ENCODE measurements at regions not wholly inside any gene's neighbourhood (a gene's known extent, or its start where the extent isn't known, plus 50 kb on each side); places are given as distances from the start of the nearest gene placed in this dataset.

GRCh38 chr7:51785876-51786275, 469.3 kb upstream of the COBL start:
- TF ChIP-seq CTCF (IDR thresholded peaks at IDR 0.05) (no peak), POLR2A (IDR thresholded peaks at IDR 0.05) (no peak)

Measured in sigmoid colon (tissue), 3 donors.